Glutamatergic neuron (in vitro differentiated cells): ENCODE measurements at regions not wholly inside any gene's neighbourhood (a gene's known extent, or its start where the extent isn't known, plus 50 kb on each side); places are given as distances from the start of the nearest gene placed in this dataset.

ENCODE experiments used
- DNase-seq: peaks from one replicate; pipeline ENCODE4 v3.0.0; 2022
- H3K27ac Mint-ChIP-seq: one replicate; pipeline ENCODE4 v1.8.0; 2020; ENCODE audit warnings: mild to moderate bottlenecking, mixed read lengths, inconsistent platforms; ENCODE audit not compliant: unreplicated experiment
- H3K27me3 Mint-ChIP-seq: one replicate; pipeline ENCODE4 v1.8.0; 2020; ENCODE audit warnings: mild to moderate bottlenecking, moderate library complexity, mixed read lengths, inconsistent platforms; ENCODE audit not compliant: unreplicated experiment
- H3K36me3 Mint-ChIP-seq: one replicate; pipeline ENCODE4 v1.8.0; 2020; ENCODE audit warnings: mild to moderate bottlenecking, mixed read lengths, inconsistent platforms; ENCODE audit not compliant: unreplicated experiment
- H3K4me1 Mint-ChIP-seq: one replicate; pipeline ENCODE4 v1.8.0; 2020; ENCODE audit warnings: mild to moderate bottlenecking, low read depth, mixed read lengths, inconsistent platforms; ENCODE audit not compliant: unreplicated experiment
- H3K4me3 Mint-ChIP-seq: one replicate; pipeline ENCODE4 v1.8.0; 2020; ENCODE audit warnings: mild to moderate bottlenecking, mixed read lengths, inconsistent platforms; ENCODE audit not compliant: unreplicated experiment
- H3K9me3 Mint-ChIP-seq: one replicate; pipeline ENCODE4 v1.8.0; 2020; ENCODE audit warnings: mild to moderate bottlenecking, moderate library complexity, mixed read lengths, inconsistent platforms; ENCODE audit not compliant: unreplicated experiment
- CTCF ChIP-seq: fragments of 200-600 bp; sonication (generic); IDR thresholded peaks from one replicate; pipeline ENCODE4 v1.5.0; 2021; ENCODE audit not compliant: partially characterized antibody, unreplicated experiment

DNA sequence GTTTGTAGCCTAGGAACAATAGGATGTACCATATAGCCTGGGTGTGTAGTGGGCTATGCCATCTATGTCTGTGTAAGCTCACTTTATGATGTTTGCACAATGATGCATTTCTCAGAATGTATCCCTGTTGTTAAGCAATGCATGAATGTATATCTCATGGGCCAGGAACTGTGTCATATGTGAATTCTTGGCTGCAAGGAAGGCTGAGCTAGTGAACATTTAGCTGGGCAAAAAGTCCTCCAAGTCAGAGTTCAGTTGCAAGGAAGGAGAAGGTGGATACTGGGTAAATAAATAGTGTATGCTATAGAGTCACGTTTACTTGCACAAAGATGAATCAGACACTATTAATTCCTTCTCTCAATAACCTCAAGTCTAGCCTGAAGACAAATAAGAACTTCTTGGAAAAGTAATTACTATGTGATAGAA is 136.1 kb downstream of the EHF start:
- DNase-seq, result no peak
- Mint-ChIP-seq H3K36me3 (peaks cover 19% of the 10 kb centered on the region), H3K27ac (no peak overlapping the region), H3K4me3 (no peak overlapping the region), H3K27me3 (no peaks in the 10 kb centered on the region), H3K9me3 (no peaks in the 10 kb centered on the region), H3K4me1 (no peaks in the 10 kb centered on the region)
- TF ChIP-seq CTCF, result no peak

- TF ChIP-seq CTCF, result no peak
- DNase-seq, result no peak
- Mint-ChIP-seq H3K27ac (no peak overlapping the region), H3K4me3 (no peak overlapping the region), H3K9me3 (no peaks in the 10 kb centered on the region), H3K4me1 (no peaks in the 10 kb centered on the region), H3K27me3 (no peaks in the 10 kb centered on the region), H3K36me3 (peaks cover 19% of the 10 kb centered on the region)
Observed at GRCh38 chr11:34756591-34756990, 135.7 kb downstream of the EHF start.

GRCh38 chr11:34755671-34756070 is 134.8 kb downstream of the EHF start:
- Mint-ChIP-seq H3K4me3 (no peak overlapping the region), H3K4me1 (no peaks in the 10 kb centered on the region), H3K9me3 (no peaks in the 10 kb centered on the region), H3K27ac (no peak overlapping the region), H3K36me3 (peaks cover 19% of the 10 kb centered on the region), H3K27me3 (no peaks in the 10 kb centered on the region)
- TF ChIP-seq CTCF, result no peak
- DNase-seq, result no peak

DNA sequence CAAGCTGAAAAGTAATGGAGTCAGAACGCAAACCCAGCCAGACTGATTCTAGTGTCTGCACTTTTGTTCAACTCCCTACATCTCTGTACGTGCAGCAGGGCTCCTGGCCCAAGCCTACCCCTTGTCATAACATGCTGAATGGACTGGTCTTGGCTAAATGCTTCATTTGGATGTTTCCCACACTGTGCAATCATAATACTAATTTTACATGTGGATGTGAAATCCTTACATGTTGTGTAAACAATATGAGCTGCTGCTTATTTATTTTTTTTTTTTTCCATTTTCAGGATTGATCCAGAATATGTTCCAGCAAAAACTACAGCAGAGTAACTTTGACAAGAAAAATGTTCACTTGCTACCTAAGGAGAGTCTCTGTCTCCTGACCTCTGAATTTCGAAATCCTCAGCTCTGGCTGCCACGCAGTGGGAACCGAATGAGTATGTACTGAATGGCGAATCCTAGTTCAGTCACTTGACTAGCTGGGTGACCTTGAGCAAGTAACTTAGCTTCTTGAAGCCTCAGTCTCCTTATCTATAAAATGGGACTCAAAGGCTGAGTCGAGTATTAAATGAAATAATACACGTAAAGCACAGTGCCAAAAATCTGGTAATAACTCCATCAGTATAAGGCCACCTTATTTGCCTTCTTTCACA is 133.4 kb downstream of the EHF start:
- no peak for DNase-seq
- Mint-ChIP-seq H3K9me3 (no peaks in the 10 kb centered on the region), H3K27ac (no peak overlapping the region), H3K27me3 (no peaks in the 10 kb centered on the region), H3K36me3 (peaks cover 14% of the 10 kb centered on the region), H3K4me1 (no peaks in the 10 kb centered on the region), H3K4me3 (no peak overlapping the region)
- no peak for TF ChIP-seq CTCF

- H3K27me3 Mint-ChIP-seq, result no peaks in the 10 kb centered on the region
- H3K36me3 Mint-ChIP-seq, result no peaks in the 10 kb centered on the region
- H3K4me1 Mint-ChIP-seq, result no peaks in the 10 kb centered on the region
- DNase-seq, result no peak
- peaks cover 2% of the 10 kb centered on the region for H3K9me3 Mint-ChIP-seq
- no peak overlapping the region for H3K4me3 Mint-ChIP-seq
- no peak for TF ChIP-seq CTCF
- no peak overlapping the region for H3K27ac Mint-ChIP-seq
Observed at GRCh38 chr11:34750692-34751405, 130.0 kb downstream of the EHF start.
